Suppressor macrophage treated with lipopolysaccharide for 1 hour (primary cell): ENCODE measurements at regions not wholly inside any gene's neighbourhood (a gene's known extent, or its start where the extent isn't known, plus 50 kb on each side); places are given as distances from the start of the nearest gene placed in this dataset.

ENCODE experiments used
- DNase-seq, 3 donors: peaks; one replicate each; pipeline ENCODE4 v3.0.0-alpha.2; 2020 to 2022

- no peak for DNase-seq
Observed at GRCh38 chr5:2257326-2258244, 374.9 kb upstream of the IRX4 start.

- no peak for DNase-seq
Observed at GRCh38 chr5:2256691-2257280, 374.1 kb upstream of the IRX4 start.

GRCh38 chr5:2255915-2256690 is 373.4 kb upstream of the IRX4 start:
- DNase-seq = no peak

GRCh38 chr5:2254880-2255750 is 372.4 kb upstream of the IRX4 start:
- no peak for DNase-seq

GRCh38 chr5:2254406-2254805 is 371.7 kb upstream of the IRX4 start:
- no peak for DNase-seq

GRCh38 chr5:2253040-2253975 is 370.6 kb upstream of the IRX4 start:
- DNase-seq = no peak

GRCh38 chr5:2251751-2252150 is 369.0 kb upstream of the IRX4 start:
- no peak for DNase-seq

GRCh38 chr5:2251298-2251697 is 368.6 kb upstream of the IRX4 start:
- no peak for DNase-seq

GRCh38 chr5:2250365-2250950 is 367.7 kb upstream of the IRX4 start:
- no peak for DNase-seq

GRCh38 chr5:2249442-2249841 is 366.7 kb upstream of the IRX4 start:
- DNase-seq = no peak

- DNase-seq = no peak
Observed at GRCh38 chr5:2249026-2249425, 366.3 kb upstream of the IRX4 start.

- no peak for DNase-seq
Observed at GRCh38 chr5:2242539-2242938, 359.8 kb upstream of the IRX4 start.

- DNase-seq = no peak
Observed at GRCh38 chr5:2241842-2242241, 359.1 kb upstream of the IRX4 start.

- DNase-seq = no peak
Observed at GRCh38 chr5:2240118-2240904, 357.6 kb upstream of the IRX4 start.

GRCh38 chr5:2239201-2239910 is 356.6 kb upstream of the IRX4 start:
- no peak for DNase-seq

- no peak for DNase-seq
Observed at GRCh38 chr5:2238732-2239131, 356.0 kb upstream of the IRX4 start.

- no peak for DNase-seq
Observed at GRCh38 chr5:2227433-2227832, 344.7 kb upstream of the IRX4 start.

- DNase-seq = no peak
Observed at GRCh38 chr5:2224689-2225088, 342.0 kb upstream of the IRX4 start.

- no peak for DNase-seq
Observed at GRCh38 chr5:2223303-2223702, 340.6 kb upstream of the IRX4 start.
